WTC11 (cell line): ENCODE measurements at regions not wholly inside any gene's neighbourhood (a gene's known extent, or its start where the extent isn't known, plus 50 kb on each side); places are given as distances from the start of the nearest gene placed in this dataset.

Source experiments
- ATAC-seq: fragments of 200-7000 bp; cut with Tn5 transposase; 2 replicates; pipeline ENCODE4 v1.10.0; 2021; ENCODE audit warnings: mild to moderate bottlenecking, moderate library complexity
- CTCF ChIA-PET: fragments of 300-600 bp; sonication (Branson Sonifier 250); formaldehyde crosslinking; loops from one replicate; lab custom pipeline; 2021; ENCODE audit warnings: antibody characterized with exemption; lab: Charles Lee
- POLR2A ChIA-PET: fragments of 350-600 bp; sonication (Branson Sonifier 250); formaldehyde crosslinking; loops from one replicate; lab custom pipeline; 2021; ENCODE audit warnings: antibody characterized with exemption; lab: Charles Lee
- DNase-seq: peaks from one replicate; pipeline ENCODE4 v3.0.0; 2021; ENCODE audit warnings: low spot score
- H3K27ac Mint-ChIP-seq: 2 replicates; pipeline ENCODE4 v1.8.0; 2021; ENCODE audit warnings: mixed read lengths
- H3K27me3 Mint-ChIP-seq: 2 replicates; pipeline ENCODE4 v1.8.0; 2021; ENCODE audit warnings: low read depth, mild to moderate bottlenecking, moderate library complexity, mixed read lengths
- H3K36me3 Mint-ChIP-seq: 2 replicates; pipeline ENCODE4 v1.8.0; 2021; ENCODE audit warnings: mixed read lengths
- H3K4me1 Mint-ChIP-seq: 2 replicates; pipeline ENCODE4 v1.8.0; 2022; ENCODE audit warnings: mixed read lengths
- H3K4me3 Mint-ChIP-seq: 2 replicates; pipeline ENCODE4 v1.8.0; 2021; ENCODE audit warnings: mild to moderate bottlenecking, moderate library complexity, mixed read lengths
- H3K9me3 Mint-ChIP-seq: 2 replicates; pipeline ENCODE4 v1.8.0; 2021; ENCODE audit warnings: mixed read lengths
- CDX4 ChIP-seq: fragments of 250-450 bp; sonication (Bioruptor Pico); IDR thresholded peaks from 2 replicates; pipeline ENCODE4 v1.9.0; 2021; ENCODE audit warnings: moderate library complexity, mild to moderate bottlenecking, inconsistent platforms, borderline replicate concordance
- CREM ChIP-seq: sonication (generic); formaldehyde crosslinking; IDR thresholded peaks from 2 replicates; pipeline ENCODE4 v1.8.1; 2022; ENCODE audit warnings: mild to moderate bottlenecking, missing genetic modification reagents, moderate library complexity
- E2F4 ChIP-seq: sonication (generic); formaldehyde crosslinking; IDR thresholded peaks from 2 replicates; pipeline ENCODE4 v1.8.1; 2022; ENCODE audit warnings: low read depth, mild to moderate bottlenecking, moderate library complexity, missing genetic modification reagents, borderline replicate concordance
- ELF4 ChIP-seq: sonication (generic); formaldehyde crosslinking; IDR thresholded peaks from 2 replicates; pipeline ENCODE4 v1.8.1; 2022; ENCODE audit warnings: low read depth, mild to moderate bottlenecking, moderate library complexity, missing genetic modification reagents
- ETV6 ChIP-seq: sonication (generic); formaldehyde crosslinking; IDR thresholded peaks from 2 replicates; pipeline ENCODE4 v1.8.1; 2022; ENCODE audit warnings: mild to moderate bottlenecking, missing genetic modification reagents
- FOXJ3 ChIP-seq: sonication (generic); formaldehyde crosslinking; IDR thresholded peaks from 2 replicates; pipeline ENCODE4 v1.9.0; 2021; ENCODE audit warnings: missing genetic modification reagents, mild to moderate bottlenecking, borderline replicate concordance
- KAT7 ChIP-seq: sonication (generic); formaldehyde crosslinking; IDR thresholded peaks from 2 replicates; pipeline ENCODE4 v1.8.1; 2023; ENCODE audit warnings: missing genetic modification reagents, mild to moderate bottlenecking, borderline replicate concordance
- NR3C1 ChIP-seq: sonication (generic); formaldehyde crosslinking; conservative IDR thresholded peaks from 2 replicates; pipeline ENCODE4 v1.8.1; 2023; ENCODE audit warnings: low read depth, mild to moderate bottlenecking, missing genetic modification reagents
- PRRX2 ChIP-seq: fragments of 250-450 bp; sonication (Bioruptor Pico); IDR thresholded peaks from 2 replicates; pipeline ENCODE4 v1.8.0; 2021; ENCODE audit warnings: mild to moderate bottlenecking
- RORB ChIP-seq: fragments of 250-450 bp; sonication (Bioruptor Pico); IDR thresholded peaks from 2 replicates; pipeline ENCODE4 v1.9.0; 2021; ENCODE audit warnings: mild to moderate bottlenecking
- SOX15 ChIP-seq: fragments of 250-450 bp; sonication (Bioruptor Pico); IDR thresholded peaks from 2 replicates; pipeline ENCODE4 v1.9.0; 2021; ENCODE audit warnings: mild to moderate bottlenecking
- TEAD1 ChIP-seq: sonication (generic); formaldehyde crosslinking; IDR thresholded peaks from 2 replicates; pipeline ENCODE4 v1.8.0; 2022; ENCODE audit warnings: mild to moderate bottlenecking, missing genetic modification reagents
- ZNF396 ChIP-seq: fragments of 250-450 bp; sonication (Bioruptor Pico); IDR thresholded peaks from 2 replicates; pipeline ENCODE4 v1.8.0; 2021; ENCODE audit warnings: mild to moderate bottlenecking, moderate library complexity, borderline replicate concordance
- TF ChIP-seq, protein P1 (sequence below): sonication (generic); formaldehyde crosslinking; IDR thresholded peaks from 2 replicates; pipeline ENCODE4 v1.8.1; 2023; ENCODE audit warnings: mild to moderate bottlenecking, missing genetic modification reagents, moderate library complexity
- TF ChIP-seq, protein P2 (sequence below): fragments of 250-450 bp; sonication (Bioruptor Pico); conservative IDR thresholded peaks from 2 replicates; pipeline ENCODE4 v1.9.0; 2021; ENCODE audit warnings: mild to moderate bottlenecking
- TF ChIP-seq, protein P3 (sequence below): sonication (generic); formaldehyde crosslinking; IDR thresholded peaks from 2 replicates; pipeline ENCODE4 v1.8.0; 2022; ENCODE audit warnings: mild to moderate bottlenecking, missing genetic modification reagents
- TF ChIP-seq, protein P4 (sequence below): sonication (generic); formaldehyde crosslinking; IDR thresholded peaks from 2 replicates; pipeline ENCODE4 v1.8.1; 2022; ENCODE audit warnings: missing genetic modification reagents, borderline replicate concordance

DNA sequence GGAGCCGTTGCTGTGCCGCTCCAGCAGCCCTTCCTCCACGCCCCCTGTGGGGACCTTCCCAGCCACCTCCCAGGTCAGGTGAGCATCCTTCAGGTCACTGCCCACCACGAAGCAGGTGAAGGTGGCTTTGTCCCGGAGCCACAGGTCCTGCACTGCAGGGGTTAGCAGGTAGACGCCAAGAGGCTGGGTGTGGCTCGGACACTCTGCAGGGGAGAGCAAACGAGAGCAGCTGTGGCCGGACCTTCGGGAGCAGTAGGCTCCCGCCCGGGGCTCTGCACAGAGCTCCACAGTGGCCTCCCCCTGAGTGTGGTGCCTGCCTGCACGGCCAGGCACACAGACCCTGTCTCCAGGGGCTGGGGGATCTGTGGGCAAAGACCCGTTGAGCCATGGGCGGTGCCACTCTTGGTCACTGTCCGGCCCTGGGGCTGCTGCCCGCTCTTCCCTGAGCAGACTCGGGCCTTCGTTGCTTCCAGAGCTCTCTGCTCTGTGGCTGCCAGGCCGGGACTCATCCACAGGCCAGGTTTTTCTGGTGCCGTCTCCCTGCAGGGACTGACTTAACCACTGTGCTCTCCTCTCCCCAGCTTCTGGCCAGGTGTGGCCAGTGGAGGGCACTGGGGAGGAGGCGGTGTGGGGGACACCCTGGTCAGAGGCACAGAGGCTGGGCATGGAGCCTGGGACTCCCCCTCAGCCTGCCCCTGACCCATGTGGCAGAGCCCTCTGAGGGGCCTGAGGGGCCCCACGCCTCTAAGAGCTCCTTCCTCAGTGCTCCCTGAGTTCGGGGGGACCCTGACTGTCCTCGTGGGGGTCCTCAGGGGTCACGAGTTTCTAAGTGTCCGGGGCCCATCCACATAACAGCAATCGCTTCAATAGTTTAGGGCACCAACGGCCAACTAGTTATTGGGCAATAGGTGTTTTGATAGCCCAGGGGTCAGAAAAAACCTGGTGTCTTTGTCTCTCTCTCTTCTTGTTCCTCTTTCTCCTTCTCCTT, 314.9 kb downstream of the TMEM121 start:
- H3K4me1 Mint-ChIP-seq, result no peaks in the 10 kb centered on the region
- H3K36me3 Mint-ChIP-seq, result peaks cover 53% of the 10 kb centered on the region
- ATAC-seq, result no peak
- peaks cover 47% of the 10 kb centered on the region for H3K9me3 Mint-ChIP-seq
- no peak for TF ChIP-seq FOXJ3 (CRISPR knock-in tag)
- TF ChIP-seq, protein P1, sequence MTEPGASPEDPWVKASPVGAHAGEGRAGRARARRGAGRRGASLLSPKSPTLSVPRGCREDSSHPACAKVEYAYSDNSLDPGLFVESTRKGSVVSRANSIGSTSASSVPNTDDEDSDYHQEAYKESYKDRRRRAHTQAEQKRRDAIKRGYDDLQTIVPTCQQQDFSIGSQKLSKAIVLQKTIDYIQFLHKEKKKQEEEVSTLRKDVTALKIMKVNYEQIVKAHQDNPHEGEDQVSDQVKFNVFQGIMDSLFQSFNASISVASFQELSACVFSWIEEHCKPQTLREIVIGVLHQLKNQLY (CRISPR knock-in tag), result no peak
- no peak for TF ChIP-seq RORB (CRISPR knock-in tag)
- TF ChIP-seq, protein P2, sequence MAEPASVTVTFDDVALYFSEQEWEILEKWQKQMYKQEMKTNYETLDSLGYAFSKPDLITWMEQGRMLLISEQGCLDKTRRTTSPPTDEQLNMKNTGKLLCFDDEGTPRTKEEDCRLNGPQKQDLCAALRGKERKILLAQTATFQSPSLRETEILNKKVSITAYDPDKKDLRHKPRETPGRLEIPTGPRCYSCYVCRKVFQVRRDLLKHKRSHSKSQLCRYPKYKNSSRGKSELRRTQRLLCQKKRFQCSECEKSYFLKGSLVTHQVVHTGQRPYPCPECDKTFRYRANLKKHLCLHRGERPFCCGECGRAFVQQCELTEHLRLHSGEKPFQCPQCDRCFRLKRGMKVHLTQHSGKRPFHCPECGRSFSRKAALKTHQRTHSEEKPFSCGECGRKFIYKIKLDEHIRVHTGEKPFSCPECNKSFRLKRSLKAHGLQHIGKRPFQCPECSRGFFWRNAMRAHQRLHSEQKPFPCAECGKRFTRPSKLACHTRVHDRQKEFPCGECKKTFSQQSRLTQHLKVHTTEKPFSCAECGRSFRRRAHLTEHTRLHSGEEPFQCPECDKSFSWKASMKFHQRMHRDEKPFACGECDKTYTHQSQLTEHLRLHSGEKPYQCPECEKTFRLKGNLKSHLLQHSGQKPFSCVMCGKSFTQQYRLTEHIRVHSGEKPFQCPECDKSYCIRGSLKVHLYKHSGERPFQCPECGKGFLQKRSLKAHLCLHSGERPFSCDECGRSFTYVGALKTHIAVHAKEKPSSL (CRISPR knock-in tag), result no peak
- no peak for TF ChIP-seq KAT7
- TF ChIP-seq ETV6 (CRISPR knock-in tag), result no peak
- no peak for TF ChIP-seq CREM (CRISPR knock-in tag)
- no peak for TF ChIP-seq TEAD1 (CRISPR knock-in tag)
- TF ChIP-seq CDX4 (CRISPR knock-in tag), result no peak
- TF ChIP-seq, protein P3, sequence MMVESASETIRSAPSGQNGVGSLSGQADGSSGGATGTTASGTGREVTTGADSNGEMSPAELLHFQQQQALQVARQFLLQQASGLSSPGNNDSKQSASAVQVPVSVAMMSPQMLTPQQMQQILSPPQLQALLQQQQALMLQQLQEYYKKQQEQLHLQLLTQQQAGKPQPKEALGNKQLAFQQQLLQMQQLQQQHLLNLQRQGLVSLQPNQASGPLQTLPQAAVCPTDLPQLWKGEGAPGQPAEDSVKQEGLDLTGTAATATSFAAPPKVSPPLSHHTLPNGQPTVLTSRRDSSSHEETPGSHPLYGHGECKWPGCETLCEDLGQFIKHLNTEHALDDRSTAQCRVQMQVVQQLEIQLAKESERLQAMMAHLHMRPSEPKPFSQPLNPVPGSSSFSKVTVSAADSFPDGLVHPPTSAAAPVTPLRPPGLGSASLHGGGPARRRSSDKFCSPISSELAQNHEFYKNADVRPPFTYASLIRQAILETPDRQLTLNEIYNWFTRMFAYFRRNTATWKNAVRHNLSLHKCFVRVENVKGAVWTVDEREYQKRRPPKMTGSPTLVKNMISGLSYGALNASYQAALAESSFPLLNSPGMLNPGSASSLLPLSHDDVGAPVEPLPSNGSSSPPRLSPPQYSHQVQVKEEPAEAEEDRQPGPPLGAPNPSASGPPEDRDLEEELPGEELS (CRISPR knock-in tag), result no peak
- TF ChIP-seq SOX15, result no peak
- TF ChIP-seq, all 79 proteins: peak for 0
- Mint-ChIP-seq H3K27me3 (peaks cover 13% of the 10 kb centered on the region), H3K4me3 (no peak overlapping the region), H3K27ac (no peak overlapping the region)
- DNase-seq, result no peak
- ChIA-PET POLR2A (no interaction called here), CTCF (no interaction called here)

DNA sequence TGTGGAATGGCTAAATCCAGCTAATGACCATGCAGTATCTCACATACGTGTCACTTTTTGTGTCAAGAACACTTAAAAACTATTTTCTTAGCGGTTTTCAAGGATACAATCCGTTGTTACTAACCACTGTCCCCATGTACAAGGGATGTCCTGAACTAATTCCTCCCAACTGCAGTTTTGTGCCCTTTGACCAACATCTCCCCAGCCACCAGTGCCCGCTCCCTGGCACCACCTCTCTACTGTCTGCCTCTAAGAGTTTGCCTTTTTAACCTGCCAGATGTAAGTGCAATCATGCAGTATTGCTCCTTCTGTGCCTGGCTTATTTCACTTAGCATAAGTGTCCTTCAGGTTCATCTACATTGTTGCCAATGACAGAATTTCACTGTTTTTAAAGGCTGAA, 315.7 kb downstream of the TMEM121 start:
- no peak for ATAC-seq
- DNase-seq, result no peak
- H3K4me1 Mint-ChIP-seq, result no peaks in the 10 kb centered on the region
- POLR2A ChIA-PET, result no interaction called here
- H3K4me3 Mint-ChIP-seq, result no peak overlapping the region
- peaks cover 57% of the 10 kb centered on the region for H3K36me3 Mint-ChIP-seq
- H3K27ac Mint-ChIP-seq, result no peak overlapping the region
- TF ChIP-seq E2F4 (CRISPR knock-in tag) (no peak), NR3C1 (CRISPR knock-in tag) (no peak)
- peaks cover 19% of the 10 kb centered on the region for H3K27me3 Mint-ChIP-seq
- peaks cover 52% of the 10 kb centered on the region for H3K9me3 Mint-ChIP-seq
- CTCF ChIA-PET, result no interaction called here

DNA sequence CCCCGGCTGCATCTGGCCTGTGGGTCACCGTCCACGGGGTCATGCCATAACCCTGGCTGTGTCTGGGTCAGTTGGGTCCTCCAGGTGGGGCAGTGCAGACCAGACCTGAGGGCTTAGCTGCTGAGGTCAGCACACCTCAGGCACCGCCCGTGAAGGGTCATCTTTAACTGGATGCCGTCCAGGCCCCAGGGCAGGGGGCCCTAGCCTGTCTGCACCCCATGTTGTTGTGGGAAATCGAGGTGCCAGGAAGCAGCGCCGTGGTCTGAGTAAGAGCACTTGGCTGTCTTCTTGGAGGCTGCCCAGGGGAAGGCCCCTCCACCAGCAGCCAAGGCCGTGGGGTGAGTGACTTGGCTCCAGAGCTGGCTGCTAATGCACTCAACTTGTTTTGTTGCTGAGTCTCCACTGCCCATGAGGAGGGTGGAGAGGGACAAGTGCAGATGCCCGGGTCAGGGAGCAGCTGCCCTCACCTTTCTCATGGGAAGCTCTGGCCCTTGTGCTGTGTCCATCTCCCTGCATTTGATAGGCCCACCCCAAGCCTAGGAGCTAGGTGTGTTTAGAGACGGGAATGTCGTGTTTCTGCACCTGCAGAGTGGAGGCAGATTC, 317.2 kb downstream of the TMEM121 start:
- Mint-ChIP-seq H3K27me3 (peaks cover 17% of the 10 kb centered on the region), H3K4me1 (no peaks in the 10 kb centered on the region), H3K27ac (no peak overlapping the region), H3K4me3 (no peak overlapping the region), H3K36me3 (peaks cover 54% of the 10 kb centered on the region), H3K9me3 (peaks cover 50% of the 10 kb centered on the region)
- ChIA-PET CTCF (no interaction called here), POLR2A (no interaction called here)
- TF ChIP-seq ELF4 (CRISPR knock-in tag) (no peak), PRRX2 (CRISPR knock-in tag) (no peak), ZNF396 (CRISPR knock-in tag) (no peak)
- TF ChIP-seq, protein P4, sequence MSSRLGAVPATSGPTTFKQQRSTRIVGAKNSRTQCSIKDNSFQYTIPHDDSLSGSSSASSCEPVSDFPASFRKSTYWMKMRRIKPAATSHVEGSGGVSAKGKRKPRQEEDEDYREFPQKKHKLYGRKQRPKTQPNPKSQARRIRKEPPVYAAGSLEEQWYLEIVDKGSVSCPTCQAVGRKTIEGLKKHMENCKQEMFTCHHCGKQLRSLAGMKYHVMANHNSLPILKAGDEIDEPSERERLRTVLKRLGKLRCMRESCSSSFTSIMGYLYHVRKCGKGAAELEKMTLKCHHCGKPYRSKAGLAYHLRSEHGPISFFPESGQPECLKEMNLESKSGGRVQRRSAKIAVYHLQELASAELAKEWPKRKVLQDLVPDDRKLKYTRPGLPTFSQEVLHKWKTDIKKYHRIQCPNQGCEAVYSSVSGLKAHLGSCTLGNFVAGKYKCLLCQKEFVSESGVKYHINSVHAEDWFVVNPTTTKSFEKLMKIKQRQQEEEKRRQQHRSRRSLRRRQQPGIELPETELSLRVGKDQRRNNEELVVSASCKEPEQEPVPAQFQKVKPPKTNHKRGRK (CRISPR knock-in tag), result no peak
- no peak for DNase-seq
- no peak for ATAC-seq
